B cell (primary cell): ENCODE measurements at regions not wholly inside any gene's neighbourhood (a gene's known extent, or its start where the extent isn't known, plus 50 kb on each side); places are given as distances from the start of the nearest gene placed in this dataset.

ENCODE experiments used
- ATAC-seq: fragments of 200-7000 bp; cut with Tn5 transposase; one replicate; pipeline ENCODE4 v1.10.0; 2021; ENCODE audit warnings: low read depth, mild to moderate bottlenecking, moderate number of reproducible peaks, moderate library complexity
- CTCF ChIA-PET: fragments of 350-600 bp; sonication (Branson Sonifier 250); formaldehyde crosslinking; loops from one replicate; lab custom pipeline; 2021; ENCODE audit warnings: antibody characterized with exemption, inconsistent platforms; lab: Charles Lee
- POLR2A ChIA-PET: fragments of 350-600 bp; sonication (Branson Sonifier 250); formaldehyde crosslinking; loops from one replicate; lab custom pipeline; 2021; ENCODE audit warnings: antibody characterized with exemption; lab: Charles Lee
- DNase-seq: peaks from one replicate; pipeline ENCODE4 v3.0.0; 2013
- H2AFZ ChIP-seq: 2 replicates; pipeline ENCODE4 v1.6.1; 2012; ENCODE audit warnings: mild to moderate bottlenecking, low read depth, low read length; ENCODE audit not compliant: insufficient read depth, poor library complexity, severe bottlenecking
- H3K27ac ChIP-seq, 2 donors: 1 replicate in 1 of 2; 2 replicates in 1 of 2; pipeline ENCODE4 v1.5.1; 2012 to 2013; ENCODE audit warnings: low read length in 2 of 2, mild to moderate bottlenecking in 2 of 2, moderate library complexity in 1 of 2
- H3K27me3 ChIP-seq, 4 experiments: fragments of 200-600 bp in 1 of 4; sonication (generic) in 1 of 4; replicated peaks in 1 of 4; 1 replicate in 2 of 4; 2 replicates in 2 of 4; pipeline versions ENCODE4 v1.6.1 to v1.7.0; 2013 to 2016; ENCODE audit warnings: low read length in 3 of 4, mild to moderate bottlenecking in 2 of 4, mixed read lengths in 1 of 4, moderate library complexity in 1 of 4; ENCODE audit not compliant: insufficient read depth in 4 of 4, control insufficient read depth in 3 of 4; ENCODE audit errors: control extremely low read depth in 1 of 4
- H3K36me3 ChIP-seq, 2 experiments: replicated peaks in 1 of 2; 1 replicate in 1 of 2; 2 replicates in 1 of 2; pipeline versions ENCODE4 v1.6.1 to v1.7.1; 2013; ENCODE audit warnings: low read length in 1 of 2; ENCODE audit not compliant: insufficient read depth in 2 of 2, control insufficient read depth in 1 of 2; ENCODE audit errors: control extremely low read depth in 1 of 2, extremely low read depth in 1 of 2
- H3K4me1 ChIP-seq, 2 donors: fragments of 200-600 bp in 1 of 2; sonication (generic) in 1 of 2; 1 replicate in 1 of 2; 2 replicates in 1 of 2; pipeline versions ENCODE4 v1.5.1 to v1.6.1; 2013 to 2017; ENCODE audit warnings: low read length in 2 of 2; ENCODE audit not compliant: control insufficient read depth in 2 of 2, insufficient read depth in 2 of 2
- H3K4me2 ChIP-seq: replicated peaks from 2 replicates; pipeline ENCODE3; 2012; ENCODE audit warnings: mild to moderate bottlenecking, low read depth, low read length; ENCODE audit not compliant: poor library complexity, severe bottlenecking
- H3K4me3 ChIP-seq, 5 experiments: fragments of 200-600 bp in 1 of 5; sonication (generic) in 1 of 5; 1 replicate in 3 of 5; 2 replicates in 2 of 5; pipeline versions ENCODE4 v1.5.1 to v1.7.0; 2011 to 2016; ENCODE audit warnings: low read length in 4 of 5, mild to moderate bottlenecking in 4 of 5, low read depth in 2 of 5, control low read depth in 1 of 5, moderate library complexity in 1 of 5; ENCODE audit not compliant: insufficient read depth in 1 of 5; ENCODE audit errors: control extremely low read depth in 1 of 5, extremely low read depth in 1 of 5
- H3K79me2 ChIP-seq: fragments of 200-600 bp; sonication (generic); one replicate; pipeline ENCODE4 v1.6.0; 2016; ENCODE audit warnings: low read length; ENCODE audit not compliant: control insufficient read depth, insufficient read depth
- H3K9ac ChIP-seq: fragments of 200-600 bp; sonication (generic); 2 replicates; pipeline ENCODE4 v1.6.1; 2017; ENCODE audit warnings: mild to moderate bottlenecking, low read length, moderate library complexity
- H3K9me3 ChIP-seq, 3 donors: one replicate each; pipeline versions ENCODE4 v1.6.1 to v1.7.1; 2013; ENCODE audit warnings: low read length in 2 of 3; ENCODE audit not compliant: control insufficient read depth in 2 of 3, insufficient read depth in 1 of 3; ENCODE audit errors: control extremely low read depth in 1 of 3
- H4K20me1 ChIP-seq: 2 replicates; pipeline ENCODE4 v1.6.0; 2012; ENCODE audit warnings: mild to moderate bottlenecking, low read length; ENCODE audit not compliant: insufficient read depth, control insufficient read depth, poor library complexity, severe bottlenecking
- H3K27ac Mint-ChIP-seq: one replicate; pipeline ENCODE4 v1.8.0; 2021; ENCODE audit warnings: mixed read lengths
- H3K27me3 Mint-ChIP-seq: one replicate; pipeline ENCODE4 v1.8.0; 2021; ENCODE audit warnings: mixed read lengths
- H3K4me1 Mint-ChIP-seq: one replicate; pipeline ENCODE4 v1.8.0; 2021; ENCODE audit warnings: mixed read lengths
- H3K4me3 Mint-ChIP-seq: one replicate; pipeline ENCODE4 v1.8.0; 2021; ENCODE audit warnings: mixed read lengths
- H3K9me3 Mint-ChIP-seq: one replicate; pipeline ENCODE4 v1.8.0; 2022; ENCODE audit warnings: mixed read lengths; ENCODE audit not compliant: insufficient read depth
- EZH2 ChIP-seq: IDR thresholded peaks from 2 replicates; pipeline ENCODE4 v1.6.1; 2012; ENCODE audit warnings: borderline replicate concordance, low read depth, mild to moderate bottlenecking, moderate library complexity, low read length; ENCODE audit not compliant: insufficient read depth, poor library complexity, severe bottlenecking
- WGBS: methylation state at CpG from one replicate; pipeline ENCODE4 v1.1.5; 2013; ENCODE audit warnings: missing lambda C conversion rate; ENCODE audit not compliant: insufficient coverage; 5-methylcytosine and 5-hydroxymethylcytosine counted together
- intact Hi-C: fragments of 100-400 bp; cut with micrococcal nuclease; formaldehyde crosslinking; loops from one replicate; pipeline ENCODE4 v1.10.0; 2022
- TF ChIP-seq, protein P1 (sequence below): fragments of 200-600 bp; IDR thresholded peaks from one replicate; pipeline ENCODE4 v1.8.0; 2022; ENCODE audit warnings: antibody characterized with exemption, mild to moderate bottlenecking

DNA sequence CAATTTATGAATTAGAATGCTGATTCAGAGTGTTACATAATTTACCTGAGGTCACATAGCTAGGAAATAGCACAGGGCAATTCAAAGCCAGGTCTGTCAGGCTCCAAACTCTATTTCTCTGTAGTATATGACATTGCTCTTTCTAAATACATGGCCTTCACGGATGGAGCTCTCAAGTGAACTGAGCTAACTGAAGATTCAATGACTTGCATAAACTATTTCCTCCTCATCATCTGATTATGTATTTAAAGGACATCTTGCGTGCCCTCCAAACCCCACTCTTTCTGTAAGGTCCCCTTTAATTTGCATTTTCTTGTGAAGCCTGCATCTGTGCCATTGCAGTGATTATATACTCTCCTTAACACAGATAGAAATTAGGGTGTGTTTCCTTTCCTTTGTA is 537.4 kb upstream of the VRK2 start:
- H3K27me3 ChIP-seq, result no peaks in the 10 kb centered on the region
- no peak overlapping the region for H3K4me2 ChIP-seq
- Mint-ChIP-seq H3K4me1 (no peaks in the 10 kb centered on the region), H3K27ac (no peak overlapping the region), H3K9me3 (no peaks in the 10 kb centered on the region), H3K27me3 (no peaks in the 10 kb centered on the region), H3K4me3 (no peak overlapping the region)
- H3K79me2 ChIP-seq, result no peaks in the 10 kb centered on the region
- ChIA-PET POLR2A (no interaction called here), CTCF (interaction anchor here (0.7 to 2.6 kb wide), 3 partner anchors 9 to 97 kb away, joined by 3 to 8 read pairs (median 3); no protein-coding TSS in a partner anchor)
- TF ChIP-seq, protein P1, sequence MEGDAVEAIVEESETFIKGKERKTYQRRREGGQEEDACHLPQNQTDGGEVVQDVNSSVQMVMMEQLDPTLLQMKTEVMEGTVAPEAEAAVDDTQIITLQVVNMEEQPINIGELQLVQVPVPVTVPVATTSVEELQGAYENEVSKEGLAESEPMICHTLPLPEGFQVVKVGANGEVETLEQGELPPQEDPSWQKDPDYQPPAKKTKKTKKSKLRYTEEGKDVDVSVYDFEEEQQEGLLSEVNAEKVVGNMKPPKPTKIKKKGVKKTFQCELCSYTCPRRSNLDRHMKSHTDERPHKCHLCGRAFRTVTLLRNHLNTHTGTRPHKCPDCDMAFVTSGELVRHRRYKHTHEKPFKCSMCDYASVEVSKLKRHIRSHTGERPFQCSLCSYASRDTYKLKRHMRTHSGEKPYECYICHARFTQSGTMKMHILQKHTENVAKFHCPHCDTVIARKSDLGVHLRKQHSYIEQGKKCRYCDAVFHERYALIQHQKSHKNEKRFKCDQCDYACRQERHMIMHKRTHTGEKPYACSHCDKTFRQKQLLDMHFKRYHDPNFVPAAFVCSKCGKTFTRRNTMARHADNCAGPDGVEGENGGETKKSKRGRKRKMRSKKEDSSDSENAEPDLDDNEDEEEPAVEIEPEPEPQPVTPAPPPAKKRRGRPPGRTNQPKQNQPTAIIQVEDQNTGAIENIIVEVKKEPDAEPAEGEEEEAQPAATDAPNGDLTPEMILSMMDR, result no peak
- no peak for TF ChIP-seq EZH2
- H3K9me3 ChIP-seq, result no peaks in the 10 kb centered on the region
- DNase-seq, result no peak
- H3K27ac ChIP-seq, result no peak overlapping the region
- no peaks in the 10 kb centered on the region for H3K36me3 ChIP-seq
- no peak overlapping the region for H2AFZ ChIP-seq
- H3K4me1 ChIP-seq, result no peaks in the 10 kb centered on the region
- no peak overlapping the region for H3K4me3 ChIP-seq
- no peak for ATAC-seq
- H3K9ac ChIP-seq, result no peak overlapping the region
- intact Hi-C loops, result no loop called here
- WGBS, result no CpG with 5 or more reads among the region's 2 CpGs
- no peaks in the 10 kb centered on the region for H4K20me1 ChIP-seq

DNA sequence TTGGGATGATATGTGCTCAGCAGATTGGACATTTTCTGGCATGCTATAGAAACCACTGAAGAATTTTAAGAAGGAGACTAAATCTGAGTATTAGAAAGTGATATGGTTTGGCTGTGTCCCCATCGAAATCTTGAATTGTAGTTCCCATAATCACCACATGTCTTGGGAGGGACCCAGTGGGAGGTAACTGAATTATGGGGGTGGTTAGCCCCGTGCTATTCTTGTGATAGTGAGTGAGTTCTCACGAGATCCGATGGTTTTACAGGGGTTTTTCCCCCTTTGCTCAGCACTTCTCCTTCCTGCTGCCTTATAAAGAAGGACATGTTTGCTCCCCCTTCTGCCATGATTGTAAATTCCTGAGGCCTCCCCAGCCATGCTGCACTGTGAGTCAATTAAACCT is 535.9 kb upstream of the VRK2 start:
- no peak overlapping the region for H3K4me2 ChIP-seq
- Mint-ChIP-seq H3K27me3 (no peaks in the 10 kb centered on the region), H3K9me3 (no peaks in the 10 kb centered on the region), H3K4me3 (no peak overlapping the region), H3K27ac (no peak overlapping the region), H3K4me1 (no peaks in the 10 kb centered on the region)
- H3K4me3 ChIP-seq, result no peak overlapping the region
- no peaks in the 10 kb centered on the region for H3K36me3 ChIP-seq
- ChIA-PET CTCF (no interaction called here), POLR2A (no interaction called here)
- DNase-seq, result no peak
- no CpG with 5 or more reads among the region's 4 CpGs for WGBS
- intact Hi-C loops, result no loop called here
- H4K20me1 ChIP-seq, result no peaks in the 10 kb centered on the region
- H3K27ac ChIP-seq, result no peak overlapping the region
- H3K27me3 ChIP-seq, result no peaks in the 10 kb centered on the region
- H2AFZ ChIP-seq, result no peak overlapping the region
- no peaks in the 10 kb centered on the region for H3K79me2 ChIP-seq
- no peaks in the 10 kb centered on the region for H3K4me1 ChIP-seq
- H3K9ac ChIP-seq, result no peak overlapping the region
- ATAC-seq, result no peak
- TF ChIP-seq, protein P1, result no peak
- no peak for TF ChIP-seq EZH2
- no peaks in the 10 kb centered on the region for H3K9me3 ChIP-seq
